COLO668 (cell line): ENCODE measurements at regions not wholly inside any gene's neighbourhood (a gene's known extent, or its start where the extent isn't known, plus 50 kb on each side); places are given as distances from the start of the nearest gene placed in this dataset.
"Not testable (repeated sequence)": the region's sequence is repeated elsewhere in the genome, so short reads cannot be mapped to it uniquely, and the experiment has no call there.

Experiments
- DNase-seq: peaks from one replicate; lab custom pipeline; 2025; ENCODE audit not compliant: unreplicated experiment; lab: John Stamatoyannopoulos, UW

- DNase-seq, result no peak
Observed at GRCh38 chr4:72689923-72690322, 120.9 kb upstream of the ADAMTS3 start.

GRCh38 chr4:72686390-72686789 lies 117.4 kb upstream of the ADAMTS3 start:
- not testable (repeated sequence) for DNase-seq

- DNase-seq, result no peak
Observed at GRCh38 chr4:72679666-72680065, 110.6 kb upstream of the ADAMTS3 start.

- no peak for DNase-seq
Observed at GRCh38 chr4:72677886-72678285, 108.9 kb upstream of the ADAMTS3 start.

- no peak for DNase-seq
Observed at GRCh38 chr4:72677265-72677664, 108.2 kb upstream of the ADAMTS3 start.

GRCh38 chr4:72671980-72672379 lies 103.0 kb upstream of the ADAMTS3 start:
- DNase-seq, result no peak

GRCh38 chr4:72670521-72670920 lies 101.5 kb upstream of the ADAMTS3 start:
- no peak for DNase-seq

- no peak for DNase-seq
Observed at GRCh38 chr4:72666910-72667309, 97.9 kb upstream of the ADAMTS3 start.

- DNase-seq, result no peak
Observed at GRCh38 chr4:72665171-72665968, 96.3 kb upstream of the ADAMTS3 start.

GRCh38 chr4:72663828-72664227 lies 94.8 kb upstream of the ADAMTS3 start:
- no peak for DNase-seq

GRCh38 chr4:72661830-72662229 lies 92.8 kb upstream of the ADAMTS3 start:
- DNase-seq, result no peak

GRCh38 chr4:72641611-72642010 lies 72.6 kb upstream of the ADAMTS3 start:
- no peak for DNase-seq

- DNase-seq, result not testable (repeated sequence)
Observed at GRCh38 chr4:72636866-72637265, 67.8 kb upstream of the ADAMTS3 start.

GRCh38 chr4:72635931-72636330 lies 66.9 kb upstream of the ADAMTS3 start:
- not testable (repeated sequence) for DNase-seq

- DNase-seq, result not testable (repeated sequence)
Observed at GRCh38 chr4:72632253-72632652, 63.2 kb upstream of the ADAMTS3 start.

- no peak for DNase-seq
Observed at GRCh38 chr4:72631296-72631695, 62.3 kb upstream of the ADAMTS3 start.

- DNase-seq, result no peak
Observed at GRCh38 chr4:72629540-72629939, 60.5 kb upstream of the ADAMTS3 start.

- no peak for DNase-seq
Observed at GRCh38 chr4:72627723-72628122, 58.7 kb upstream of the ADAMTS3 start.
